ENCODE measurements at regions not wholly inside any gene's neighbourhood (a gene's known extent, or its start where the extent isn't known, plus 50 kb on each side); places are given as distances from the start of the nearest gene placed in this dataset.
"Not testable (repeated sequence)": the region's sequence is repeated elsewhere in the genome, so short reads cannot be mapped to it uniquely, and the experiment has no call there.

GRCh38 chr14:54253195-54253947, 143.4 kb upstream of the CDKN3 start:
- DNase-seq (ENCODE audit: low spot score) = peak; percentile 90

GRCh38 chr14:54256156-54256555, 140.7 kb upstream of the CDKN3 start:
- DNase-seq (ENCODE audit: low spot score) = no peak

GRCh38 chr14:54257424-54257823, 139.4 kb upstream of the CDKN3 start:
- no peak for DNase-seq (ENCODE audit: low spot score)

- DNase-seq (ENCODE audit: low spot score) = peak; percentile 61
These were observed 138.4 kb upstream of the CDKN3 start for GRCh38 chr14:54258382-54258781.

- DNase-seq (ENCODE audit: low spot score) = no peak
These were observed 137.0 kb upstream of the CDKN3 start for GRCh38 chr14:54259821-54260220.

GRCh38 chr14:54261283-54261682, 135.5 kb upstream of the CDKN3 start:
- DNase-seq (ENCODE audit: low spot score) = no peak

- not testable (repeated sequence) for DNase-seq (ENCODE audit: low spot score)
These were observed 130.2 kb upstream of the CDKN3 start for GRCh38 chr14:54266616-54267015.

GRCh38 chr14:54267172-54267571, 129.6 kb upstream of the CDKN3 start:
- DNase-seq (ENCODE audit: low spot score) = peak; percentile 44

- DNase-seq (ENCODE audit: low spot score) = no peak
These were observed 120.6 kb upstream of the CDKN3 start for GRCh38 chr14:54275997-54276725.

- no peak for DNase-seq (ENCODE audit: low spot score)
These were observed 118.7 kb upstream of the CDKN3 start for GRCh38 chr14:54278087-54278486.

GRCh38 chr14:54278665-54279295, 118.0 kb upstream of the CDKN3 start:
- DNase-seq (ENCODE audit: low spot score) = no peak

- DNase-seq (ENCODE audit: low spot score) = no peak
These were observed 114.0 kb upstream of the CDKN3 start for GRCh38 chr14:54282849-54283248.

GRCh38 chr14:54285030-54285429, 111.8 kb upstream of the CDKN3 start:
- no peak for DNase-seq (ENCODE audit: low spot score)

- no peak for DNase-seq (ENCODE audit: low spot score)
These were observed 105.2 kb upstream of the CDKN3 start for GRCh38 chr14:54291491-54292191.

- no peak for DNase-seq (ENCODE audit: low spot score)
These were observed 102.0 kb upstream of the CDKN3 start for GRCh38 chr14:54294802-54295201.

- DNase-seq (ENCODE audit: low spot score) = no peak
These were observed 97.1 kb upstream of the CDKN3 start for GRCh38 chr14:54299410-54300363.

- no peak for DNase-seq (ENCODE audit: low spot score)
These were observed 95.9 kb upstream of the CDKN3 start for GRCh38 chr14:54300881-54301280.

GRCh38 chr14:54301359-54301758, 95.4 kb upstream of the CDKN3 start:
- no peak for DNase-seq (ENCODE audit: low spot score)

- DNase-seq (ENCODE audit: low spot score) = no peak
These were observed 90.0 kb upstream of the CDKN3 start for GRCh38 chr14:54306806-54307205.

- no peak for DNase-seq (ENCODE audit: low spot score)
These were observed 87.2 kb upstream of the CDKN3 start for GRCh38 chr14:54309615-54310014.

GRCh38 chr14:54310151-54310850, 86.5 kb upstream of the CDKN3 start:
- DNase-seq (ENCODE audit: low spot score) = peak; percentile 70
